SK-N-SH (cell line): ENCODE measurements at regions not wholly inside any gene's neighbourhood (a gene's known extent, or its start where the extent isn't known, plus 50 kb on each side); places are given as distances from the start of the nearest gene placed in this dataset.

Experiments used
- CTCF ChIP-seq: fragments of 200-600 bp; sonication (generic); IDR thresholded peaks from 2 replicates; pipeline ENCODE4 v1.6.1; 2017; ENCODE audit warnings: antibody characterized with exemption, mild to moderate bottlenecking, moderate library complexity
- EP300 ChIP-seq, 2 experiments: IDR thresholded peaks; 2 replicates each; pipeline versions ENCODE4 v1.4.0 to v1.6.1; 2012; ENCODE audit warnings: borderline replicate concordance in 1 of 2, low read depth in 1 of 2, low read length in 1 of 2
- FOXM1 ChIP-seq: IDR thresholded peaks from 2 replicates; pipeline ENCODE4 v1.4.0; 2012; ENCODE audit warnings: low read depth, mild to moderate bottlenecking
- MXI1 ChIP-seq: IDR thresholded peaks from 2 replicates; pipeline ENCODE4 v1.6.1; 2012; ENCODE audit warnings: mild to moderate bottlenecking, low read depth, low read length, improper control_type of control experiment
- POLR2AphosphoS5 ChIP-seq: IDR thresholded peaks from 2 replicates; pipeline ENCODE4 v1.6.1; 2012; ENCODE audit warnings: low read depth, low read length
- RFX5 ChIP-seq: IDR thresholded peaks from 2 replicates; pipeline ENCODE4 v1.6.1; 2012; ENCODE audit warnings: mild to moderate bottlenecking, improper control_type of control experiment, low read length
- SIN3A ChIP-seq: IDR thresholded peaks from 2 replicates; pipeline ENCODE4 v1.6.1; 2012; ENCODE audit warnings: low read depth, mild to moderate bottlenecking, low read length, moderate library complexity, borderline replicate concordance
- TF ChIP-seq, protein P1 (sequence below): IDR thresholded peaks from 2 replicates; pipeline ENCODE4 v1.4.0; 2012; ENCODE audit warnings: low read depth, borderline replicate concordance

DNA sequence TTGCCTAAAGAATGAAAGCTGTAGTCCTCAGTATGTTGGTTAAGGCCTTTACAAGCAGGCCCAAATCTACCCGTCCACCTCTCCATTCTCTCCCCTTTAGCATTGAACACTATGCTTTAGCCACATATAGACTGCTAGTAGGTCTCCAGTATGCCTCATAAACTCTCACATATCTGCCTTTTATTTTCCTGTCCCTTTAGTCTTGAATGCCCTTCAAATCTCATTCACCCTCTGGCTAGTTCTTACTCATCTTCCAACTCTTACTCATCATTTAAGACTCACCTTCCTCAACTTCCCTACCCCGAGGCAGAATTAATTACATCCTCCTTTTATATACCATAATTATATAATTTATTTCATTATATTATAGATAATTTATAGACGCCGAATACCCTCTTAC is 78.7 kb upstream of the TSPAN2 start:
- TF ChIP-seq EP300 (IDR thresholded peaks at IDR 0.05; ENCODE audit: borderline replicate concordance in 1 of 2, low read depth in 1 of 2, low read length in 1 of 2) (0 out of 4 replicates have a peak, but pooled peaks of 1 of the 2 experiments have one; percentile 17), SIN3A (no peak), CTCF (no peak), RFX5 (no peak), MXI1 (no peak), FOXM1 (no peak), POLR2AphosphoS5 (no peak)
- TF ChIP-seq, protein P1, sequence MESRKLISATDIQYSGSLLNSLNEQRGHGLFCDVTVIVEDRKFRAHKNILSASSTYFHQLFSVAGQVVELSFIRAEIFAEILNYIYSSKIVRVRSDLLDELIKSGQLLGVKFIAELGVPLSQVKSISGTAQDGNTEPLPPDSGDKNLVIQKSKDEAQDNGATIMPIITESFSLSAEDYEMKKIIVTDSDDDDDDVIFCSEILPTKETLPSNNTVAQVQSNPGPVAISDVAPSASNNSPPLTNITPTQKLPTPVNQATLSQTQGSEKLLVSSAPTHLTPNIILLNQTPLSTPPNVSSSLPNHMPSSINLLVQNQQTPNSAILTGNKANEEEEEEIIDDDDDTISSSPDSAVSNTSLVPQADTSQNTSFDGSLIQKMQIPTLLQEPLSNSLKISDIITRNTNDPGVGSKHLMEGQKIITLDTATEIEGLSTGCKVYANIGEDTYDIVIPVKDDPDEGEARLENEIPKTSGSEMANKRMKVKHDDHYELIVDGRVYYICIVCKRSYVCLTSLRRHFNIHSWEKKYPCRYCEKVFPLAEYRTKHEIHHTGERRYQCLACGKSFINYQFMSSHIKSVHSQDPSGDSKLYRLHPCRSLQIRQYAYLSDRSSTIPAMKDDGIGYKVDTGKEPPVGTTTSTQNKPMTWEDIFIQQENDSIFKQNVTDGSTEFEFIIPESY: no peak
